ENCODE measurements at regions not wholly inside any gene's neighbourhood (a gene's known extent, or its start where the extent isn't known, plus 50 kb on each side); places are given as distances from the start of the nearest gene placed in this dataset.
"Not testable (repeated sequence)": the region's sequence is repeated elsewhere in the genome, so short reads cannot be mapped to it uniquely, and the experiment has no call there.

GRCh38 chr13:100961186-100961585 lies 286.6 kb upstream of the TMTC4 start:
- DNase-seq (ENCODE audit: low spot score in 2 of 2, unreplicated experiment in 2 of 2): no peak
- peaks cover 6% of the 10 kb centered on the region for H3K27me3 Mint-ChIP-seq (ENCODE audit: low read depth)
- TF ChIP-seq, protein P1, sequence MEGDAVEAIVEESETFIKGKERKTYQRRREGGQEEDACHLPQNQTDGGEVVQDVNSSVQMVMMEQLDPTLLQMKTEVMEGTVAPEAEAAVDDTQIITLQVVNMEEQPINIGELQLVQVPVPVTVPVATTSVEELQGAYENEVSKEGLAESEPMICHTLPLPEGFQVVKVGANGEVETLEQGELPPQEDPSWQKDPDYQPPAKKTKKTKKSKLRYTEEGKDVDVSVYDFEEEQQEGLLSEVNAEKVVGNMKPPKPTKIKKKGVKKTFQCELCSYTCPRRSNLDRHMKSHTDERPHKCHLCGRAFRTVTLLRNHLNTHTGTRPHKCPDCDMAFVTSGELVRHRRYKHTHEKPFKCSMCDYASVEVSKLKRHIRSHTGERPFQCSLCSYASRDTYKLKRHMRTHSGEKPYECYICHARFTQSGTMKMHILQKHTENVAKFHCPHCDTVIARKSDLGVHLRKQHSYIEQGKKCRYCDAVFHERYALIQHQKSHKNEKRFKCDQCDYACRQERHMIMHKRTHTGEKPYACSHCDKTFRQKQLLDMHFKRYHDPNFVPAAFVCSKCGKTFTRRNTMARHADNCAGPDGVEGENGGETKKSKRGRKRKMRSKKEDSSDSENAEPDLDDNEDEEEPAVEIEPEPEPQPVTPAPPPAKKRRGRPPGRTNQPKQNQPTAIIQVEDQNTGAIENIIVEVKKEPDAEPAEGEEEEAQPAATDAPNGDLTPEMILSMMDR (IDR thresholded peaks at IDR 0.05; ENCODE audit: unreplicated experiment): no peak
- no peak overlapping the region for H3K4me3 Mint-ChIP-seq
- peaks cover 5% of the 10 kb centered on the region for H3K9me3 Mint-ChIP-seq
- H3K4me1 Mint-ChIP-seq: no peaks in the 10 kb centered on the region
- H3K27ac Mint-ChIP-seq: no peak overlapping the region
- no peaks in the 10 kb centered on the region for H3K36me3 Mint-ChIP-seq

GRCh38 chr13:100958831-100959230 lies 284.2 kb upstream of the TMTC4 start:
- no peak for DNase-seq (ENCODE audit: low spot score in 2 of 2, unreplicated experiment in 2 of 2)
- Mint-ChIP-seq H3K4me1 (peaks cover 2% of the 10 kb centered on the region), H3K27me3 (ENCODE audit: low read depth) (peaks cover 6% of the 10 kb centered on the region), H3K36me3 (no peaks in the 10 kb centered on the region), H3K27ac (no peak overlapping the region), H3K4me3 (no peak overlapping the region), H3K9me3 (no peaks in the 10 kb centered on the region)
- TF ChIP-seq, protein P1 (IDR thresholded peaks at IDR 0.05; ENCODE audit: unreplicated experiment): no peak

GRCh38 chr13:100957741-100958140 lies 283.1 kb upstream of the TMTC4 start:
- no peaks in the 10 kb centered on the region for H3K9me3 Mint-ChIP-seq
- no peak overlapping the region for H3K4me3 Mint-ChIP-seq
- TF ChIP-seq, protein P1 (IDR thresholded peaks at IDR 0.05; ENCODE audit: unreplicated experiment): no peak
- H3K27ac Mint-ChIP-seq: no peak overlapping the region
- H3K36me3 Mint-ChIP-seq: no peaks in the 10 kb centered on the region
- DNase-seq (ENCODE audit: low spot score in 2 of 2, unreplicated experiment in 2 of 2): no peak
- H3K4me1 Mint-ChIP-seq: peaks cover 2% of the 10 kb centered on the region
- peaks cover 8% of the 10 kb centered on the region for H3K27me3 Mint-ChIP-seq (ENCODE audit: low read depth)

DNA sequence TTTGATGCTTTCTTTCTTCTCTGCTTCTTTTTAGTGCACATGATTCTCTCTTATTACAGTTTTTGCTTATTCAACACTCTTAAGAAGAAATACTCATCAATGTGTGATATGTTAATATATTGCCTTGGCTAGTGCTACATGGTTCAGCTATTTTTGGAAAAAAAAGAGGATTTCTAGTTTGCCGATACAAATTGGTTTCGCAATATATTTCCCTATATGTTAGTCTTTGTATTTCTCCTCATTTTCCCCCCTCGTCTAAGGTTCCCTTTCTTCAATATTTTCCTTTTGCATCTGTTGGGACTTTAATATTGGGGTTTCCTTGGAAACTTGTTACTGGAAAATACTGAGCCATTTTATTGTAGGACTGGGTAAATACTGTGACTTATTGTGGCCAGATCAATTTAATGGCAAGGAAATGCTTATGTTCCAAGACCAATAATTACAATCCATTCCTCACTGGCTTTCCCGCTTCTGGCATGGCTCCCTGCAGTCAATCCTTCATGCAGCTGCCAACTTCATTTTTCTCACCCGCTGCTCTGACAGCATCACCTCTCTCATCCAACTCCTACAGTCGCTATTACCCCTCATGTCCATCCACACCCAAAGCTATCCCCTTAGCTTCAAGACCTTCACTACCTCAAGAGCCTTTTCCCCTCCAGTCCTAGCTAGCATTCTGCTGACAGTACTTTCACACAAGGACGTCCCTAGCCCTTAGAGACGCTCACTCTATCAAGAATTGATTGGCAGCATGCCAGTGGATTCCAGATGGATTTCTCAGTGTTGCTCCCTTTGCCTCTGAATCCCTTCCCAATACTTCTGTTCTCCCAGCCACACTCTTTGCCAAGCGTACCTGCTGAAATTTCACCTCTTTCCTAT lies 280.1 kb upstream of the TMTC4 start:
- Mint-ChIP-seq H3K27me3 (ENCODE audit: low read depth) (peaks cover 8% of the 10 kb centered on the region), H3K36me3 (no peaks in the 10 kb centered on the region), H3K9me3 (no peaks in the 10 kb centered on the region), H3K4me1 (peaks cover 2% of the 10 kb centered on the region), H3K4me3 (no peak overlapping the region), H3K27ac (no peak overlapping the region)
- TF ChIP-seq, protein P1 (IDR thresholded peaks at IDR 0.05; ENCODE audit: unreplicated experiment): no peak
- DNase-seq (ENCODE audit: low spot score in 2 of 2, unreplicated experiment in 2 of 2): no peak

DNA sequence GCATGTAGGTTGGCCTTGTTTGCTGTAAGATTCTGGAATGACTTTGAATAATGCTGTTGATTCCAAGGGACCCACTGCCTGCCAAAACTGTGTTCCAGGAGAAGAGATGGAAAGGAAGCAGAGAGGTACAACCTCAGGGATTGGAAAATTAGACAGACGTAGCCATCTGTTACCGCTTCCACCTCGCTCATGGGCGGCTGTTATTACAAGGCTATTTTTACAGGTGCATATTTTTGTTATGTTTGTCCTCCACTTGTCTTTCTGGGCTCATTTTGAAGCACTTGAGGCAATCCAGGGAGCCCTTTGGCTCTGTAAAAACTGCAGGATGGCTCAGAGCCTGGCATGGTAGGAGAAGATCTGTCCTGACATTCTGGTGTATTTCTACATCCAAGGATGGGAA lies 276.4 kb upstream of the TMTC4 start:
- H3K4me3 Mint-ChIP-seq: no peak overlapping the region
- DNase-seq (ENCODE audit: low spot score in 2 of 2, unreplicated experiment in 2 of 2): no peak
- TF ChIP-seq, protein P1 (IDR thresholded peaks at IDR 0.05; ENCODE audit: unreplicated experiment): no peak
- peaks cover 2% of the 10 kb centered on the region for H3K4me1 Mint-ChIP-seq
- H3K27ac Mint-ChIP-seq: no peak overlapping the region
- no peaks in the 10 kb centered on the region for H3K36me3 Mint-ChIP-seq
- peaks cover 7% of the 10 kb centered on the region for H3K9me3 Mint-ChIP-seq
- H3K27me3 Mint-ChIP-seq (ENCODE audit: low read depth): peaks cover 7% of the 10 kb centered on the region

GRCh38 chr13:100948937-100949336 lies 274.3 kb upstream of the TMTC4 start:
- DNase-seq (ENCODE audit: low spot score in 2 of 2, unreplicated experiment in 2 of 2); H3K4me1 Mint-ChIP-seq; H3K4me3 Mint-ChIP-seq; H3K27ac Mint-ChIP-seq; H3K36me3 Mint-ChIP-seq; H3K27me3 Mint-ChIP-seq (ENCODE audit: low read depth); H3K9me3 Mint-ChIP-seq: not testable (repeated sequence)

All from mesothelial cell of epicardium (in vitro differentiated cells).